Dendritic cell treated with granulocyte-macrophage colony-stimulating factor and Interleukin-4, amounts not matched to agents 40 ng/mL and 50 ng/mL, for 4 days (primary cell): ENCODE measurements at regions not wholly inside any gene's neighbourhood (a gene's known extent, or its start where the extent isn't known, plus 50 kb on each side); places are given as distances from the start of the nearest gene placed in this dataset.
"Not testable (repeated sequence)": the region's sequence is repeated elsewhere in the genome, so short reads cannot be mapped to it uniquely, and the experiment has no call there.

Source experiments
- H3K27ac Mint-ChIP-seq: one replicate; pipeline ENCODE4 v1.8.0; 2022; ENCODE audit warnings: mild to moderate bottlenecking, mixed read lengths
- H3K27me3 Mint-ChIP-seq: one replicate; pipeline ENCODE4 v1.8.0; 2022; ENCODE audit warnings: mild to moderate bottlenecking, mixed read lengths
- H3K36me3 Mint-ChIP-seq: one replicate; pipeline ENCODE4 v1.8.0; 2022; ENCODE audit warnings: low read depth, mixed read lengths
- H3K4me1 Mint-ChIP-seq: one replicate; pipeline ENCODE4 v1.8.0; 2022; ENCODE audit warnings: low read depth, mixed read lengths
- H3K4me3 Mint-ChIP-seq: one replicate; pipeline ENCODE4 v1.8.0; 2022; ENCODE audit warnings: mild to moderate bottlenecking, moderate library complexity, mixed read lengths
- H3K9me3 Mint-ChIP-seq: one replicate; pipeline ENCODE4 v1.8.0; 2022; ENCODE audit warnings: mixed read lengths
- intact Hi-C: fragments of 100-400 bp; cut with micrococcal nuclease; formaldehyde crosslinking; loops from one replicate; pipeline ENCODE4 v1.15.0; 2022

- H3K4me3 Mint-ChIP-seq, H3K36me3 Mint-ChIP-seq, H3K4me1 Mint-ChIP-seq, H3K27ac Mint-ChIP-seq, intact Hi-C loops, H3K27me3 Mint-ChIP-seq: not testable (repeated sequence)
- peaks cover 18% of the 10 kb centered on the region for H3K9me3 Mint-ChIP-seq
Measured at GRCh38 chr5:102154791-102155605, 141.1 kb downstream of the SLCO4C1 start.

GRCh38 chr5:102154291-102154690 lies 141.8 kb downstream of the SLCO4C1 start:
- Mint-ChIP-seq H3K36me3 (no peaks in the 10 kb centered on the region), H3K4me1 (no peaks in the 10 kb centered on the region), H3K27ac (no peak overlapping the region), H3K27me3 (no peaks in the 10 kb centered on the region), H3K9me3 (peaks cover 14% of the 10 kb centered on the region), H3K4me3 (no peak overlapping the region)
- intact Hi-C loops, result no loop called here

- H3K4me3 Mint-ChIP-seq, result no peak overlapping the region
- intact Hi-C loops, result loop anchor here (2.0 kb wide), 1 partner anchor 210 kb away; no protein-coding TSS in a partner anchor
- H3K9me3 Mint-ChIP-seq, result peaks cover 10% of the 10 kb centered on the region
- no peaks in the 10 kb centered on the region for H3K36me3 Mint-ChIP-seq
- no peaks in the 10 kb centered on the region for H3K27me3 Mint-ChIP-seq
- no peak overlapping the region for H3K27ac Mint-ChIP-seq
- H3K4me1 Mint-ChIP-seq, result no peaks in the 10 kb centered on the region
Measured at GRCh38 chr5:102153003-102153759, 142.9 kb downstream of the SLCO4C1 start.

GRCh38 chr5:102139029-102139428 lies 157.1 kb downstream of the SLCO4C1 start:
- intact Hi-C loops, result no loop called here
- no peak overlapping the region for H3K4me3 Mint-ChIP-seq
- H3K9me3 Mint-ChIP-seq, result no peaks in the 10 kb centered on the region
- no peaks in the 10 kb centered on the region for H3K4me1 Mint-ChIP-seq
- no peaks in the 10 kb centered on the region for H3K36me3 Mint-ChIP-seq
- H3K27ac Mint-ChIP-seq, result no peak overlapping the region
- no peaks in the 10 kb centered on the region for H3K27me3 Mint-ChIP-seq

- H3K4me3 Mint-ChIP-seq, result no peak overlapping the region
- intact Hi-C loops, result no loop called here
- H3K9me3 Mint-ChIP-seq, result no peaks in the 10 kb centered on the region
- H3K27ac Mint-ChIP-seq, result no peak overlapping the region
- H3K4me1 Mint-ChIP-seq, result no peaks in the 10 kb centered on the region
- H3K27me3 Mint-ChIP-seq, result no peaks in the 10 kb centered on the region
- no peaks in the 10 kb centered on the region for H3K36me3 Mint-ChIP-seq
Measured at GRCh38 chr5:102138243-102138653, 157.8 kb downstream of the SLCO4C1 start.

GRCh38 chr5:102130890-102131289 lies 165.2 kb downstream of the SLCO4C1 start:
- no peak overlapping the region for H3K27ac Mint-ChIP-seq
- intact Hi-C loops, result no loop called here
- H3K4me1 Mint-ChIP-seq, result no peaks in the 10 kb centered on the region

GRCh38 chr5:102130386-102130785 lies 165.7 kb downstream of the SLCO4C1 start:
- no peak overlapping the region for H3K4me3 Mint-ChIP-seq
- peaks cover 15% of the 10 kb centered on the region for H3K9me3 Mint-ChIP-seq
- H3K27me3 Mint-ChIP-seq, result no peaks in the 10 kb centered on the region
- intact Hi-C loops, result no loop called here
- no peaks in the 10 kb centered on the region for H3K36me3 Mint-ChIP-seq
- no peak overlapping the region for H3K27ac Mint-ChIP-seq
- no peaks in the 10 kb centered on the region for H3K4me1 Mint-ChIP-seq

More at GRCh38 chr5:102130890-102131289, 165.2 kb downstream of the SLCO4C1 start:
- peaks cover 15% of the 10 kb centered on the region for H3K9me3 Mint-ChIP-seq
- no peak overlapping the region for H3K4me3 Mint-ChIP-seq
- H3K27me3 Mint-ChIP-seq, result no peaks in the 10 kb centered on the region
- H3K36me3 Mint-ChIP-seq, result no peaks in the 10 kb centered on the region

- H3K36me3 Mint-ChIP-seq, result no peaks in the 10 kb centered on the region
- peaks cover 11% of the 10 kb centered on the region for H3K9me3 Mint-ChIP-seq
- no peak overlapping the region for H3K27ac Mint-ChIP-seq
- H3K27me3 Mint-ChIP-seq, result no peaks in the 10 kb centered on the region
- no peaks in the 10 kb centered on the region for H3K4me1 Mint-ChIP-seq
- H3K4me3 Mint-ChIP-seq, result no peak overlapping the region
- intact Hi-C loops, result no loop called here
Measured at GRCh38 chr5:102119252-102119651, 176.8 kb downstream of the SLCO4C1 start.

- no peaks in the 10 kb centered on the region for H3K4me1 Mint-ChIP-seq
- intact Hi-C loops, result no loop called here
- H3K9me3 Mint-ChIP-seq, result peaks cover 11% of the 10 kb centered on the region
- no peak overlapping the region for H3K4me3 Mint-ChIP-seq
- no peaks in the 10 kb centered on the region for H3K27me3 Mint-ChIP-seq
- H3K27ac Mint-ChIP-seq, result no peak overlapping the region
- H3K36me3 Mint-ChIP-seq, result no peaks in the 10 kb centered on the region
Measured at GRCh38 chr5:102115736-102116135, 180.3 kb downstream of the SLCO4C1 start.

GRCh38 chr5:102114525-102115069 lies 181.5 kb downstream of the SLCO4C1 start:
- no peaks in the 10 kb centered on the region for H3K36me3 Mint-ChIP-seq
- H3K27ac Mint-ChIP-seq, result no peak overlapping the region
- peaks cover 11% of the 10 kb centered on the region for H3K9me3 Mint-ChIP-seq
- H3K27me3 Mint-ChIP-seq, result no peaks in the 10 kb centered on the region
- H3K4me1 Mint-ChIP-seq, result no peaks in the 10 kb centered on the region
- intact Hi-C loops, result no loop called here
- no peak overlapping the region for H3K4me3 Mint-ChIP-seq

GRCh38 chr5:102107865-102108264 lies 188.2 kb downstream of the SLCO4C1 start:
- H3K27me3 Mint-ChIP-seq, result no peaks in the 10 kb centered on the region
- intact Hi-C loops, result no loop called here
- H3K27ac Mint-ChIP-seq, result no peak overlapping the region
- peaks cover 6% of the 10 kb centered on the region for H3K4me1 Mint-ChIP-seq
- no peaks in the 10 kb centered on the region for H3K9me3 Mint-ChIP-seq
- no peak overlapping the region for H3K4me3 Mint-ChIP-seq
- no peaks in the 10 kb centered on the region for H3K36me3 Mint-ChIP-seq

GRCh38 chr5:102106599-102106998 lies 189.5 kb downstream of the SLCO4C1 start:
- Mint-ChIP-seq H3K4me1 (peaks cover 6% of the 10 kb centered on the region), H3K36me3 (no peaks in the 10 kb centered on the region), H3K9me3 (no peaks in the 10 kb centered on the region), H3K27me3 (no peaks in the 10 kb centered on the region), H3K4me3 (no peak overlapping the region), H3K27ac (no peak overlapping the region)
- intact Hi-C loops, result no loop called here

- H3K4me3 Mint-ChIP-seq, result no peak overlapping the region
Measured at GRCh38 chr5:102099766-102100331, 196.2 kb downstream of the SLCO4C1 start.

GRCh38 chr5:102099083-102099482 lies 197.0 kb downstream of the SLCO4C1 start:
- H3K9me3 Mint-ChIP-seq, H3K27ac Mint-ChIP-seq, H3K4me1 Mint-ChIP-seq, H3K36me3 Mint-ChIP-seq, H3K27me3 Mint-ChIP-seq, H3K4me3 Mint-ChIP-seq, intact Hi-C loops: not testable (repeated sequence)

More at GRCh38 chr5:102099766-102100331, 196.2 kb downstream of the SLCO4C1 start:
- peaks cover 9% of the 10 kb centered on the region for H3K9me3 Mint-ChIP-seq
- intact Hi-C loops, result no loop called here
- no peaks in the 10 kb centered on the region for H3K36me3 Mint-ChIP-seq
- H3K27ac Mint-ChIP-seq, result no peak overlapping the region
- H3K27me3 Mint-ChIP-seq, result no peaks in the 10 kb centered on the region
- H3K4me1 Mint-ChIP-seq, result peaks cover 6% of the 10 kb centered on the region
